OCI-LY1 (cell line): ENCODE measurements at regions not wholly inside any gene's neighbourhood (a gene's known extent, or its start where the extent isn't known, plus 50 kb on each side); places are given as distances from the start of the nearest gene placed in this dataset.

ENCODE experiments used
- H2AFZ ChIP-seq: fragments of 200-600 bp; sonication (generic), shearing (Covaris generic); 2 replicates; pipeline ENCODE4 v1.6.0; 2014; ENCODE audit warnings: antibody characterized with exemption, mild to moderate bottlenecking, low read length
- H3F3A ChIP-seq: fragments of 200-600 bp; sonication (generic), shearing (Covaris generic); 2 replicates; pipeline ENCODE4 v1.6.0; 2014; ENCODE audit warnings: mild to moderate bottlenecking, antibody characterized with exemption, low read length, moderate library complexity; ENCODE audit not compliant: insufficient read depth
- H3K27ac ChIP-seq: fragments of 200-600 bp; sonication (generic); 2 replicates; pipeline ENCODE4 v1.5.1; 2014; ENCODE audit warnings: low read length, mixed run types, mild to moderate bottlenecking, low read depth; ENCODE audit not compliant: poor library complexity, severe bottlenecking
- H3K27me3 ChIP-seq: fragments of 200-600 bp; sonication (generic); 2 replicates; pipeline ENCODE4 v1.6.0; 2014; ENCODE audit warnings: antibody characterized with exemption, mild to moderate bottlenecking, low read length, moderate library complexity; ENCODE audit not compliant: insufficient read depth
- H3K36me3 ChIP-seq: fragments of 200-600 bp; sonication (generic); 2 replicates; pipeline ENCODE4 v1.6.1; 2014; ENCODE audit warnings: mild to moderate bottlenecking, antibody characterized with exemption, low read length, moderate library complexity, mixed read lengths; ENCODE audit not compliant: insufficient read depth
- H3K4me1 ChIP-seq: fragments of 200-600 bp; sonication (generic); 2 replicates; pipeline ENCODE4 v1.5.1; 2014; ENCODE audit warnings: mild to moderate bottlenecking, low read length, moderate library complexity; ENCODE audit not compliant: insufficient read depth, severe bottlenecking
- H3K4me2 ChIP-seq: fragments of 200-600 bp; sonication (generic), shearing (Covaris generic); 2 replicates; pipeline ENCODE4 v1.6.1; 2014; ENCODE audit warnings: low read length
- H3K4me3 ChIP-seq: fragments of 200-600 bp; sonication (generic); 2 replicates; pipeline ENCODE4 v1.5.1; 2014; ENCODE audit warnings: low read length, low read depth, mild to moderate bottlenecking, mixed read lengths; ENCODE audit not compliant: poor library complexity, severe bottlenecking
- H3K79me2 ChIP-seq: fragments of 200-600 bp; shearing (Covaris generic); 2 replicates; pipeline ENCODE4 v1.6.1; 2016; ENCODE audit warnings: mixed run types, low read length, mixed read lengths; ENCODE audit not compliant: insufficient read depth
- H3K9ac ChIP-seq: fragments of 200-600 bp; sonication (generic), shearing (Covaris generic); 2 replicates; pipeline ENCODE4 v1.6.1; 2014; ENCODE audit warnings: mild to moderate bottlenecking, low read length, mixed read lengths
- H3K9me2 ChIP-seq: fragments of 200-600 bp; sonication (generic), shearing (Covaris generic); 2 replicates; pipeline ENCODE4 v1.6.1; 2014; ENCODE audit warnings: low read depth, mild to moderate bottlenecking, low read length, mixed read lengths
- H3K9me3 ChIP-seq: fragments of 200-600 bp; shearing (Covaris generic); 2 replicates; pipeline ENCODE4 v1.6.1; 2014; ENCODE audit warnings: low read length, mixed read lengths
- H4K20me1 ChIP-seq: fragments of 200-600 bp; sonication (generic), shearing (Covaris generic); 2 replicates; pipeline ENCODE4 v1.6.0; 2016; ENCODE audit warnings: mild to moderate bottlenecking, low read length; ENCODE audit not compliant: insufficient read depth
- EZH2 ChIP-seq: fragments of 200-600 bp; sonication (generic), shearing (Covaris generic); IDR thresholded peaks from 2 replicates; pipeline ENCODE4 v1.8.0; 2017; ENCODE audit warnings: borderline replicate concordance, mixed run types, mild to moderate bottlenecking, antibody characterized with exemption, low read length, moderate library complexity, mixed read lengths
- TF ChIP-seq, protein P1 (sequence below): fragments of 200-600 bp; sonication (generic), shearing (Covaris generic); IDR thresholded peaks from 2 replicates; pipeline ENCODE4 v1.5.1; 2017; ENCODE audit warnings: mild to moderate bottlenecking, antibody characterized with exemption, low read length, moderate library complexity, mixed read lengths

DNA sequence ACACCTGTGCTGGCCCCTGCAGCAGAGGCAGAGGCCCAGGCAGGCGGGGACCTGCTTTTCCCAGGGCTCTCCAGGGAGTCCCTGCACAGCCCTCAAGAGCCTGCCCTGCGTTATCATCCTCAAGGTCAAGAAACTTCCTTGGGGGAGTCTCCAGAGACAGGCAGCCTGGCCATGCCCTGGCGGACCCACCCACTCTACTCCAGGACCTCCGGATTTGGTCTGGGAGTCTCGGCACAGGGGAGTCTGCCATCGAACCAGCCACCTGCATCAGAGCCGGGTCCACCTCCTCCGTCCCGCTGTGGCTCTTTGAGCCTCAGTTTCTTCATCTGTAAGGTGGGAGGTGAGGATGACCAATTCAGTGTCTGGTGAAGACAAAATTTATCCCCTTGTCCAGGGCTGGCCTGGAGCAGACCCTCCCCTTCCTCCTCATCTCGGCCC, 75.3 kb upstream of the TNRC6C start:
- Histone ChIP-seq H3K4me2 (no peak overlapping the region), H3K9ac (no peak overlapping the region), H3K4me1 (no peaks in the 10 kb centered on the region), H3K9me2 (no peaks in the 10 kb centered on the region), H2AFZ (no peak overlapping the region), H3F3A (no peaks in the 10 kb centered on the region), H3K36me3 (no peaks in the 10 kb centered on the region), H4K20me1 (no peaks in the 10 kb centered on the region), H3K9me3 (no peaks in the 10 kb centered on the region), H3K79me2 (no peaks in the 10 kb centered on the region), H3K27ac (no peak overlapping the region), H3K4me3 (no peak overlapping the region), H3K27me3 (0 out of 2 replicates have a peak, but pooled peaks cover 3% of the 10 kb centered on the region)
- TF ChIP-seq EZH2 = no peak
- TF ChIP-seq, protein P1, sequence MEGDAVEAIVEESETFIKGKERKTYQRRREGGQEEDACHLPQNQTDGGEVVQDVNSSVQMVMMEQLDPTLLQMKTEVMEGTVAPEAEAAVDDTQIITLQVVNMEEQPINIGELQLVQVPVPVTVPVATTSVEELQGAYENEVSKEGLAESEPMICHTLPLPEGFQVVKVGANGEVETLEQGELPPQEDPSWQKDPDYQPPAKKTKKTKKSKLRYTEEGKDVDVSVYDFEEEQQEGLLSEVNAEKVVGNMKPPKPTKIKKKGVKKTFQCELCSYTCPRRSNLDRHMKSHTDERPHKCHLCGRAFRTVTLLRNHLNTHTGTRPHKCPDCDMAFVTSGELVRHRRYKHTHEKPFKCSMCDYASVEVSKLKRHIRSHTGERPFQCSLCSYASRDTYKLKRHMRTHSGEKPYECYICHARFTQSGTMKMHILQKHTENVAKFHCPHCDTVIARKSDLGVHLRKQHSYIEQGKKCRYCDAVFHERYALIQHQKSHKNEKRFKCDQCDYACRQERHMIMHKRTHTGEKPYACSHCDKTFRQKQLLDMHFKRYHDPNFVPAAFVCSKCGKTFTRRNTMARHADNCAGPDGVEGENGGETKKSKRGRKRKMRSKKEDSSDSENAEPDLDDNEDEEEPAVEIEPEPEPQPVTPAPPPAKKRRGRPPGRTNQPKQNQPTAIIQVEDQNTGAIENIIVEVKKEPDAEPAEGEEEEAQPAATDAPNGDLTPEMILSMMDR = no peak

DNA sequence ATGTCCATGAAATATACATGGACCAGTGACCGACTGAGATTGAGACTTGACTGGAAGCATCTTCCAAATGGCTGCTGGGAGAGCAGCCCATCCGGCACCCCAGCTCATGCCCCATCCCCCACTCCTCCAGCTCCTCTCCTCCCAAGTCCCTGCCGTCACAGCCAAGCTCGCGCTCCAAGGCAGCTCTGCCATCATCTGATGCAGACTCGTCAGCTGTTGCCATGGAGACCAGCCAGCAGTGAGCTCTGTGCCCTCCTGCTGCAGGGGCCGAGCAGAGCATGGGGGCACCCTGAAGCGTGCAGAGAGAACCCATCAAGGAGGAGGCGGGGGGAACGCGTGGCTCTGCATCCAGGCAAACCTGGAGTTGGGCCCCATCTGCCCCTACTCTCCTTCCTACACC, 74.5 kb upstream of the TNRC6C start:
- no peak overlapping the region for H3K9ac ChIP-seq
- H3K36me3 ChIP-seq = no peaks in the 10 kb centered on the region
- H3K4me2 ChIP-seq = no peak overlapping the region
- no peaks in the 10 kb centered on the region for H3K4me1 ChIP-seq
- no peak overlapping the region for H2AFZ ChIP-seq
- no peaks in the 10 kb centered on the region for H3K9me3 ChIP-seq
- H3K27me3 ChIP-seq = 0 out of 2 replicates have a peak, but pooled peaks cover 3% of the 10 kb centered on the region
- H3K27ac ChIP-seq = no peak overlapping the region
- no peaks in the 10 kb centered on the region for H4K20me1 ChIP-seq
- no peak for TF ChIP-seq EZH2
- TF ChIP-seq, protein P1 = no peak
- no peaks in the 10 kb centered on the region for H3K79me2 ChIP-seq
- no peak overlapping the region for H3K4me3 ChIP-seq
- H3F3A ChIP-seq = no peaks in the 10 kb centered on the region
- no peaks in the 10 kb centered on the region for H3K9me2 ChIP-seq

DNA sequence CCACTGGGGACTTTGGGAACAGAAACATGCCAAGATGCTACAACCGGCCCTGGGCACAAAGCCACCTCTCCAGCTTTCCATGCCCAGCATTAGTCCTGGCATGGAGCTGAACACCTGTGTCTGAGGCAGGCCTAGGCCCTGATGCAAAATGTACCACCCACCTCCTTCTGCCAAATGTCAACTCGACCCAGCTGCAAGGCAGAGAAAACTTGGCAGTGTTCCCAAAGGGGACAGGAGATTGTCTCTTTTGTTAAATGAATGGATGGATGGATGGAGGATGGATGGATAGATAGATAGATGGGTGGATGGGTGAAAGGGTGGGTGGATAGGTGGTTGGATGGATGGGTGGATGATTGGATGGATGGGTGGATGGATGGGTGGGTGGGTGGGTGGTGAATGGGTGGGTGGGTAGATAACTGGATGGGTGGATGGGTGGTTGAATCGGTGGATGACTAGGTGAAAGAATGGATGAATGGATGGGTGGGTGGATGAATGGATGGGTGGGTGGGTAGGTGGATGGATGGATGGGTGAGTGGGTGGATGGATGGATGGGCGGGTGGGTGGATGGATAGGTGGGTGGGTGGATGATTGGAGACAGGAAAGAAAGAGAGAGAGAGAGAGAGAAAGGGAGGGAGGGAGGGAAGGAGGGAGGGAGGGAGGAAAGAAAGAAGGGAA, 73.4 kb upstream of the TNRC6C start:
- H3K27ac ChIP-seq = no peak overlapping the region
- no peak overlapping the region for H2AFZ ChIP-seq
- no peak overlapping the region for H3K9ac ChIP-seq
- H3K4me1 ChIP-seq = no peaks in the 10 kb centered on the region
- no peaks in the 10 kb centered on the region for H3K9me3 ChIP-seq
- no peaks in the 10 kb centered on the region for H3F3A ChIP-seq
- H3K4me3 ChIP-seq = no peak overlapping the region
- no peaks in the 10 kb centered on the region for H3K36me3 ChIP-seq
- no peaks in the 10 kb centered on the region for H3K79me2 ChIP-seq
- 0 out of 2 replicates have a peak, but pooled peaks cover 3% of the 10 kb centered on the region for H3K27me3 ChIP-seq
- TF ChIP-seq EZH2 = no peak
- TF ChIP-seq, protein P1 = no peak
- H3K4me2 ChIP-seq = no peak overlapping the region
- no peaks in the 10 kb centered on the region for H3K9me2 ChIP-seq
- H4K20me1 ChIP-seq = no peaks in the 10 kb centered on the region
